ENCODE measurements at regions not wholly inside any gene's neighbourhood (a gene's known extent, or its start where the extent isn't known, plus 50 kb on each side); places are given as distances from the start of the nearest gene placed in this dataset.

- TF ChIP-seq ZFP30 (CRISPR knock-in tag; IDR thresholded peaks at IDR 0.05) (peak; percentile 65), TOX (CRISPR knock-in tag; IDR thresholded peaks at IDR 0.05; ENCODE audit: borderline replicate concordance) (no peak), ARNTL (CRISPR knock-in tag; IDR thresholded peaks at IDR 0.05; ENCODE audit: borderline replicate concordance, low read depth) (no peak), ZC3H10 (CRISPR knock-in tag; IDR thresholded peaks at IDR 0.05) (no peak), PATZ1 (CRISPR knock-in tag; IDR thresholded peaks at IDR 0.05; ENCODE audit: borderline replicate concordance) (peak; percentile 26; the same call in 1 of the 2 replicates), OSR1 (CRISPR knock-in tag; IDR thresholded peaks at IDR 0.05) (no peak), ZNF8 (CRISPR knock-in tag; IDR thresholded peaks at IDR 0.05) (peak; percentile 61; the same call in 1 of the 2 replicates)
These were observed 334.5 kb upstream of the KCNMB2 start for GRCh38 chr3:178201714-178202113.

Data from SK-N-SH treated with all-trans-retinoic acid at 6 μM for 48 hours (cell line).